GM12891 (cell line): ENCODE measurements at regions not wholly inside any gene's neighbourhood (a gene's known extent, or its start where the extent isn't known, plus 50 kb on each side); places are given as distances from the start of the nearest gene placed in this dataset.

Source experiments
- POLR2A ChIP-seq: IDR thresholded peaks from 2 replicates; pipeline ENCODE4 v1.6.1; 2011; ENCODE audit warnings: low read depth, low read length, control low read depth
- POLR2AphosphoS5 ChIP-seq: IDR thresholded peaks from 2 replicates; pipeline ENCODE4 v1.6.1; 2011; ENCODE audit warnings: low read depth, low read length, control low read depth
- TAF1 ChIP-seq: IDR thresholded peaks from 2 replicates; pipeline ENCODE4 v1.6.1; 2011; ENCODE audit warnings: low read depth, low read length, control low read depth

DNA sequence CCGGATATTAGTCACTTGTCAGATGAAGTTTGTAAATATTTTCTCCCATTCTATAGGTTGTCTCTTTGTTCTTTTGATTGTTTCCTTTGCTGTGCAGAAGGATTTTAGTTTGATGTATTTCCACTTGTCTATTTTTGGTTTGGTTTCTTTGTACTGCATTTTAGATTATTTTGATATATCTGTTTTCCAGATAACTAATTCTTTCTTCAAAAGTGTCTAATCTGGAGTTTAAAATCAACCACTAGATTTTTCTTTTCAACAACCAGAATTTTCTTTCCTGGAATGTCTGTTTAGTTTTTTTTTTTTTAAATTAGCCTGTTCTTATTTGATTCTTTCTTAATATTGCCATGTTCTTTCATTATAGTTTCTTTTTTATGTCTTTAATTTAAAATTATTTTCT, 116.8 kb upstream of the INHBA start:
- no peak for TF ChIP-seq POLR2A
- no peak for TF ChIP-seq POLR2AphosphoS5
- TF ChIP-seq TAF1 = no peak
